GM21423 (cell line): ENCODE measurements at regions not wholly inside any gene's neighbourhood (a gene's known extent, or its start where the extent isn't known, plus 50 kb on each side); places are given as distances from the start of the nearest gene placed in this dataset.
A peak's percentile ranks its signal among the peaks of the same experiment; 100 is the strongest.
"Not testable (repeated sequence)": the region's sequence is repeated elsewhere in the genome, so short reads cannot be mapped to it uniquely, and the experiment has no call there.

Experiments used
- ATAC-seq: cut with Tn5 transposase; IDR thresholded peaks from one replicate; pipeline ENCODE4 v1.9.1; 2021; ENCODE audit warnings: mild to moderate bottlenecking, moderate library complexity; ENCODE audit not compliant: unreplicated experiment

GRCh38 chr6:56752009-56752408, 109.3 kb upstream of the DST start:
- ATAC-seq, result no peak

- no peak for ATAC-seq
Observed at GRCh38 chr6:56751604-56752003, 108.9 kb upstream of the DST start.

GRCh38 chr6:56750686-56751085, 108.0 kb upstream of the DST start:
- ATAC-seq, result no peak

- no peak for ATAC-seq
Observed at GRCh38 chr6:56749632-56750151, 107.0 kb upstream of the DST start.

- ATAC-seq, result no peak
Observed at GRCh38 chr6:56746767-56747504, 104.2 kb upstream of the DST start.

GRCh38 chr6:56745971-56746370, 103.3 kb upstream of the DST start:
- ATAC-seq, result no peak

GRCh38 chr6:56745081-56745480, 102.4 kb upstream of the DST start:
- no peak for ATAC-seq

GRCh38 chr6:56744528-56744927, 101.8 kb upstream of the DST start:
- no peak for ATAC-seq

- peak; percentile 60 for ATAC-seq
Observed at GRCh38 chr6:56742122-56742791, 99.6 kb upstream of the DST start.

- ATAC-seq, result no peak
Observed at GRCh38 chr6:56741472-56741871, 98.8 kb upstream of the DST start.

- no peak for ATAC-seq
Observed at GRCh38 chr6:56739836-56740815, 97.4 kb upstream of the DST start.

- ATAC-seq, result no peak
Observed at GRCh38 chr6:56736804-56737203, 94.1 kb upstream of the DST start.

GRCh38 chr6:56734335-56734734, 91.6 kb upstream of the DST start:
- ATAC-seq, result no peak

- no peak for ATAC-seq
Observed at GRCh38 chr6:56733211-56733697, 90.6 kb upstream of the DST start.

GRCh38 chr6:56732517-56732916, 89.8 kb upstream of the DST start:
- no peak for ATAC-seq

GRCh38 chr6:56730663-56731529, 88.2 kb upstream of the DST start:
- ATAC-seq, result no peak

GRCh38 chr6:56729719-56730118, 87.0 kb upstream of the DST start:
- no peak for ATAC-seq

- ATAC-seq, result not testable (repeated sequence)
Observed at GRCh38 chr6:56729166-56729565, 86.5 kb upstream of the DST start.

- no peak for ATAC-seq
Observed at GRCh38 chr6:56727097-56727850, 84.6 kb upstream of the DST start.
